ENCODE measurements at regions not wholly inside any gene's neighbourhood (a gene's known extent, or its start where the extent isn't known, plus 50 kb on each side); places are given as distances from the start of the nearest gene placed in this dataset.

- no peaks in the 10 kb centered on the region for H3K27me3 ChIP-seq (ENCODE audit: control insufficient read depth in 5 of 5, insufficient read depth in 4 of 5, low read length in 5 of 5)
- H3K4me3 ChIP-seq (ENCODE audit: low read depth in 1 of 5, low read length in 5 of 5): no peak overlapping the region
- no peak overlapping the region for H3K27ac ChIP-seq (ENCODE audit: low read depth, low read length)
- no peaks in the 10 kb centered on the region for H3K4me1 ChIP-seq (ENCODE audit: control insufficient read depth in 5 of 5, insufficient read depth in 5 of 5, low read length in 5 of 5)
- no peaks in the 10 kb centered on the region for H3K9me3 ChIP-seq (ENCODE audit: control insufficient read depth in 5 of 5, low read length in 5 of 5)
- no peak overlapping the region for H3K9ac ChIP-seq (ENCODE audit: low read length in 5 of 5)
- no peaks in the 10 kb centered on the region for H3K36me3 ChIP-seq (ENCODE audit: control insufficient read depth in 5 of 5, insufficient read depth in 5 of 5, low read length in 5 of 5)
Measured at GRCh38 chr3:23701716-23702597, 103.8 kb upstream of the UBE2E1 start.

DNA sequence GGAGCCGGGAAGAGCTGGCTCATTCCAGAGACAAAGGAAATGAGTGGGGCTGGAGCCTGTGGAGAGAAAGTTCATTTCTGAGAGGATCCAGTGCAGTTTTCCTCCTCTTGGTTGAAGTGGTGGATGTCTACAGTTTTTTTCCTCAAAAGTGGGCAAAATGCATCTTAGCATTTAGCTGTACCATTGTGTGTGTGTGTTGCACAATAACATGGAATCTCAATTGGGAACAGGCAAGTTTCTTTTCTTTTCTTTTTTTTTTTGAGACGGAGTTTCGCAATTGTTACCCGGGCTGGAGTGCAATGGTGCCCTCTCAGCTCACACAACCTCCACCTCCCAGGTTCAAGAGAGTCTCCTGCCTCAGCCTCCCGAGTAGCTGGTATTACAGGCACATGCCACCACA is 101.5 kb upstream of the UBE2E1 start:
- no peaks in the 10 kb centered on the region for H3K9me3 ChIP-seq (ENCODE audit: control insufficient read depth in 5 of 5, low read length in 5 of 5)
- H3K4me3 ChIP-seq (ENCODE audit: low read depth in 1 of 5, low read length in 5 of 5): no peak overlapping the region
- H3K9ac ChIP-seq (ENCODE audit: low read length in 5 of 5): no peak overlapping the region
- no peaks in the 10 kb centered on the region for H3K27me3 ChIP-seq (ENCODE audit: control insufficient read depth in 5 of 5, insufficient read depth in 4 of 5, low read length in 5 of 5)
- H3K27ac ChIP-seq (ENCODE audit: low read depth, low read length): no peak overlapping the region
- no peaks in the 10 kb centered on the region for H3K4me1 ChIP-seq (ENCODE audit: control insufficient read depth in 5 of 5, insufficient read depth in 5 of 5, low read length in 5 of 5)
- H3K36me3 ChIP-seq (ENCODE audit: control insufficient read depth in 5 of 5, insufficient read depth in 5 of 5, low read length in 5 of 5): no peaks in the 10 kb centered on the region

GRCh38 chr3:23706111-23706510 is 99.6 kb upstream of the UBE2E1 start:
- H3K27me3 ChIP-seq (ENCODE audit: control insufficient read depth in 5 of 5, insufficient read depth in 4 of 5, low read length in 5 of 5): no peaks in the 10 kb centered on the region
- no peak overlapping the region for H3K4me3 ChIP-seq (ENCODE audit: low read depth in 1 of 5, low read length in 5 of 5)
- no peak overlapping the region for H3K9ac ChIP-seq (ENCODE audit: low read length in 5 of 5)
- no peak overlapping the region for H3K27ac ChIP-seq (ENCODE audit: low read depth, low read length)
- peaks cover 0 to 3% (median 0%) of the 10 kb centered on the region in 5 donors for H3K4me1 ChIP-seq (ENCODE audit: control insufficient read depth in 5 of 5, insufficient read depth in 5 of 5, low read length in 5 of 5)
- H3K36me3 ChIP-seq (ENCODE audit: control insufficient read depth in 5 of 5, insufficient read depth in 5 of 5, low read length in 5 of 5): no peaks in the 10 kb centered on the region
- no peaks in the 10 kb centered on the region for H3K9me3 ChIP-seq (ENCODE audit: control insufficient read depth in 5 of 5, low read length in 5 of 5)

DNA sequence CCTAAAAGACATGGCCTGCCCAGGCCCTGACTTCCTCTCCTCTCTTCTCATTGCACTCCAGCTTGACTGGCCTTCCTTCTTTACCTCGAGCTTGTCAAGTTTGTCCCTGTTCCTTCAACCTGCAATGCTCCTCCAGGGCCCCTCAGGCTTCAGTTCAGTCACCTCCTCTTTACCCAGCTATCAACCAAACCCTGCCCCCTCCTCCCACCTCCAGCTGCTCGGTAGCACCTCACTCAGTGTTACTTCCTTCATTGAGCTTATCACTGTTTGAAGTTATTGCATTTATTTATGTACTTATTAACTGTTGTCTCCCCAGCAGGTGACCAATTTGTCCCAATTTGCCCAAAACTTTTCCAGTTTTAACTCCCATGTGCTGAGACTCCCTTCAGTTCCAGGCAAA is 95.8 kb upstream of the UBE2E1 start:
- no peak overlapping the region for H3K27ac ChIP-seq (ENCODE audit: low read depth, low read length)
- H3K4me3 ChIP-seq (ENCODE audit: low read depth in 1 of 5, low read length in 5 of 5): no peak overlapping the region
- no peaks in the 10 kb centered on the region for H3K36me3 ChIP-seq (ENCODE audit: control insufficient read depth in 5 of 5, insufficient read depth in 5 of 5, low read length in 5 of 5)
- H3K27me3 ChIP-seq (ENCODE audit: control insufficient read depth in 5 of 5, insufficient read depth in 4 of 5, low read length in 5 of 5): no peaks in the 10 kb centered on the region
- no peaks in the 10 kb centered on the region for H3K9me3 ChIP-seq (ENCODE audit: control insufficient read depth in 5 of 5, low read length in 5 of 5)
- no peak overlapping the region for H3K9ac ChIP-seq (ENCODE audit: low read length in 5 of 5)
- H3K4me1 ChIP-seq (ENCODE audit: control insufficient read depth in 5 of 5, insufficient read depth in 5 of 5, low read length in 5 of 5): peaks cover 0 to 20% (median 11%) of the 10 kb centered on the region in 5 donors

DNA sequence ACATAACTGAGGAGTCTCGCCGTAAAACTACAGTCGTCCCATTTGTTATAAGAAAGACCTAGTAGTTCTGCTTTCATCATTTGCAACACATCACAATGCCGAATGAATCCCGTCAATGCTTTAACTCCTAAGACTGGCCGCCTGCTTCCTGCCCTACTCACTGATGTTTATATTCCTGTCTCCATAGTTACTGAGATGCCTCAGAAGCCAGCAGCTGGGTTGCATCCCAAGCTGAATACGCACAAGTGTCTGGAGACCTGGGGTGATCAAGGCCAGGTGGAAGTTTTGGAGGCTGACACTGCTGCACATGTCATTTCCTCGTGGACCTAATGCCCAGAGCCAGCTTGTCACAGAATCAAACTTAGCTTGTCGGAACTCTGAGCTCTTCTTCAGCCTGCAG is 95.2 kb upstream of the UBE2E1 start:
- H3K9me3 ChIP-seq (ENCODE audit: control insufficient read depth in 5 of 5, low read length in 5 of 5): no peaks in the 10 kb centered on the region
- H3K4me1 ChIP-seq (ENCODE audit: control insufficient read depth in 5 of 5, insufficient read depth in 5 of 5, low read length in 5 of 5): peaks cover 0 to 20% (median 11%) of the 10 kb centered on the region in 5 donors
- no peak overlapping the region for H3K4me3 ChIP-seq (ENCODE audit: low read depth in 1 of 5, low read length in 5 of 5)
- H3K27ac ChIP-seq (ENCODE audit: low read depth, low read length): no peak overlapping the region
- H3K36me3 ChIP-seq (ENCODE audit: control insufficient read depth in 5 of 5, insufficient read depth in 5 of 5, low read length in 5 of 5): no peaks in the 10 kb centered on the region
- H3K27me3 ChIP-seq (ENCODE audit: control insufficient read depth in 5 of 5, insufficient read depth in 4 of 5, low read length in 5 of 5): no peaks in the 10 kb centered on the region
- H3K9ac ChIP-seq (ENCODE audit: low read length in 5 of 5): no peak overlapping the region

DNA sequence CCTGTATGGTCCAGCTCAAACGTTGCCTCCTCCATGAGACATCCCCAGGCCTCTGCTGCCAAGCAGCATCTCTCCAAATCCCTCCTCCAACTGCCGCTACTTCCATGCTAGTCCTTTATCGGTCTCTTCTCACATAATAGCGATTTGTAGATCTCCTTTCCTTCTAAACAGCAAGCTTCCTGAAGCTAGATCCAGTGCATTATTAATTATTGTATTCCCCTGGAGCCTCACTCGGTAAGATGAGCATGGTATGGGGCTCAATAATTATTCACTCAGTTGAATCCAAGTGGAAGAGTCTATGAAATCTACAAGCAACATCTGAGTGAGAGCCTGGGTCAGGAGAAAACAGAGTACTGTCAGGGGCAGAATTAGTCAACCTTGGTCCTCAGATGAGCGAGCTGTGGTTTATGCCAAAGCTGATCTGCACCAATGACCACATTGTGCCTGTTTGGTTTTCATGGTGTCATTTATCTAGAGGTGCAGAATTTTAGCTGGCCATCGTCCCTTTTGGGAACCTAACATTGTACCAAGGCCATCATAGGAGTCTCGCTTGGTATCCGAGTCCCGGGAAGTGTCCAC is 93.8 kb upstream of the UBE2E1 start:
- Histone ChIP-seq H3K36me3 (ENCODE audit: control insufficient read depth in 5 of 5, insufficient read depth in 5 of 5, low read length in 5 of 5) (no peaks in the 10 kb centered on the region), H3K9ac (ENCODE audit: low read length in 5 of 5) (peak overlapping the region in 1 of 5 donors; percentile 9), H3K4me3 (ENCODE audit: low read depth in 1 of 5, low read length in 5 of 5) (peak overlapping the region in 3 of 5 donors; percentile 3 to 40 (median 34)), H3K4me1 (ENCODE audit: control insufficient read depth in 5 of 5, insufficient read depth in 5 of 5, low read length in 5 of 5) (peaks cover 0 to 20% (median 11%) of the 10 kb centered on the region in 5 donors), H3K27me3 (ENCODE audit: control insufficient read depth in 5 of 5, insufficient read depth in 4 of 5, low read length in 5 of 5) (no peaks in the 10 kb centered on the region), H3K9me3 (ENCODE audit: control insufficient read depth in 5 of 5, low read length in 5 of 5) (no peaks in the 10 kb centered on the region), H3K27ac (ENCODE audit: low read depth, low read length) (peak overlapping the region; percentile 19)

- Histone ChIP-seq H3K27ac (ENCODE audit: low read depth, low read length) (peak overlapping the region; percentile 19), H3K9me3 (ENCODE audit: control insufficient read depth in 5 of 5, low read length in 5 of 5) (no peaks in the 10 kb centered on the region), H3K9ac (ENCODE audit: low read length in 5 of 5) (peak overlapping the region in 1 of 5 donors; percentile 9), H3K27me3 (ENCODE audit: control insufficient read depth in 5 of 5, insufficient read depth in 4 of 5, low read length in 5 of 5) (no peaks in the 10 kb centered on the region), H3K4me1 (ENCODE audit: control insufficient read depth in 5 of 5, insufficient read depth in 5 of 5, low read length in 5 of 5) (peaks cover 0 to 20% (median 11%) of the 10 kb centered on the region in 5 donors), H3K4me3 (ENCODE audit: low read depth in 1 of 5, low read length in 5 of 5) (peak overlapping the region in 4 of 5 donors; percentile 0 to 40 (median 30)), H3K36me3 (ENCODE audit: control insufficient read depth in 5 of 5, insufficient read depth in 5 of 5, low read length in 5 of 5) (no peaks in the 10 kb centered on the region)
Measured at GRCh38 chr3:23712656-23713559, 92.8 kb upstream of the UBE2E1 start.

- H3K27ac ChIP-seq (ENCODE audit: low read depth, low read length): no peak overlapping the region
- H3K9ac ChIP-seq (ENCODE audit: low read length in 5 of 5): no peak overlapping the region
- H3K4me3 ChIP-seq (ENCODE audit: low read depth in 1 of 5, low read length in 5 of 5): no peak overlapping the region
- H3K4me1 ChIP-seq (ENCODE audit: control insufficient read depth in 5 of 5, insufficient read depth in 5 of 5, low read length in 5 of 5): peaks cover 0 to 20% (median 11%) of the 10 kb centered on the region in 5 donors
- no peaks in the 10 kb centered on the region for H3K36me3 ChIP-seq (ENCODE audit: control insufficient read depth in 5 of 5, insufficient read depth in 5 of 5, low read length in 5 of 5)
- no peaks in the 10 kb centered on the region for H3K9me3 ChIP-seq (ENCODE audit: control insufficient read depth in 5 of 5, low read length in 5 of 5)
- no peaks in the 10 kb centered on the region for H3K27me3 ChIP-seq (ENCODE audit: control insufficient read depth in 5 of 5, insufficient read depth in 4 of 5, low read length in 5 of 5)
Measured at GRCh38 chr3:23713641-23714040, 92.1 kb upstream of the UBE2E1 start.

GRCh38 chr3:23720059-23720458 is 85.7 kb upstream of the UBE2E1 start:
- H3K9ac ChIP-seq (ENCODE audit: low read length in 5 of 5): no peak overlapping the region
- H3K27me3 ChIP-seq (ENCODE audit: control insufficient read depth in 5 of 5, insufficient read depth in 4 of 5, low read length in 5 of 5): no peaks in the 10 kb centered on the region
- no peak overlapping the region for H3K27ac ChIP-seq (ENCODE audit: low read depth, low read length)
- H3K9me3 ChIP-seq (ENCODE audit: control insufficient read depth in 5 of 5, low read length in 5 of 5): no peaks in the 10 kb centered on the region
- H3K4me1 ChIP-seq (ENCODE audit: control insufficient read depth in 5 of 5, insufficient read depth in 5 of 5, low read length in 5 of 5): no peaks in the 10 kb centered on the region
- H3K4me3 ChIP-seq (ENCODE audit: low read depth in 1 of 5, low read length in 5 of 5): no peak overlapping the region
- no peaks in the 10 kb centered on the region for H3K36me3 ChIP-seq (ENCODE audit: control insufficient read depth in 5 of 5, insufficient read depth in 5 of 5, low read length in 5 of 5)

All from subcutaneous abdominal adipose tissue (tissue), 5 donors.